ENCODE measurements at regions not wholly inside any gene's neighbourhood (a gene's known extent, or its start where the extent isn't known, plus 50 kb on each side); places are given as distances from the start of the nearest gene placed in this dataset.
"Not testable (repeated sequence)": the region's sequence is repeated elsewhere in the genome, so short reads cannot be mapped to it uniquely, and the experiment has no call there.

DNA sequence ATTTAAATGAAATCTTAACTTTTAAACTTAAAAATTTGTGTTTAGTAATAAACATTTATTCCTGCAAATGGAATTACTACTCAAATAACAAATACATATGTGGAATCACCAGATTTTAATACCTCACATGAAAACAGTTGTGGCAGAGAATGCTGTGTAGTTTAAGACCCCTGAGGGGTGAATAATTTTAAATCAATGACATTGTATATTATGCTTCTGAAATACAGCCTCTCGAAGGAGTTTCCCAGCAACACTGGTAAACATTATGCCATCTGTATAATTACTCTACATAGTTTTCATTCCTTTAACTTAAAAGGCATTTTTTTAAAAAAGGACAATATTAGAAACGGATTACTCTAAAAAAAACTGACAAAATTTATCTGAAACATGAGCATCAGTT, 2313.3 kb downstream of the ARAP2 start:
- no peak overlapping the region for H3K4me3 Mint-ChIP-seq
- H3K4me1 ChIP-seq (ENCODE audit: insufficient read depth, low read length) = no peaks in the 10 kb centered on the region
- no peaks in the 10 kb centered on the region for H3K27me3 ChIP-seq (ENCODE audit: insufficient read depth, low read length)
- H3K4me1 Mint-ChIP-seq = no peaks in the 10 kb centered on the region
- intact Hi-C loops (cut with micrococcal nuclease) = no loop called here
- no peaks in the 10 kb centered on the region for H3K36me3 ChIP-seq (ENCODE audit: insufficient read depth, low read length)
- no peak overlapping the region for H3K4me3 ChIP-seq (ENCODE audit: low read length in 2 of 2)
- CTCF ChIA-PET (ENCODE audit: partially characterized antibody) = no interaction called here
- POLR2A ChIA-PET (ENCODE audit: partially characterized antibody) = no interaction called here
- H3K27me3 Mint-ChIP-seq = no peaks in the 10 kb centered on the region
- no peak overlapping the region for H3K27ac ChIP-seq (ENCODE audit: low read depth, low read length)
- H3K9me3 Mint-ChIP-seq = peaks cover 3 to 20% (median 10%) of the 10 kb centered on the region in 8 donors
- no peak overlapping the region for H3K27ac Mint-ChIP-seq
- H3K36me3 Mint-ChIP-seq = no peaks in the 10 kb centered on the region
- H3K9me3 ChIP-seq (ENCODE audit: control insufficient read depth in 1 of 2, low read length in 2 of 2) = no peaks in the 10 kb centered on the region
- no peak for DNase-seq

DNA sequence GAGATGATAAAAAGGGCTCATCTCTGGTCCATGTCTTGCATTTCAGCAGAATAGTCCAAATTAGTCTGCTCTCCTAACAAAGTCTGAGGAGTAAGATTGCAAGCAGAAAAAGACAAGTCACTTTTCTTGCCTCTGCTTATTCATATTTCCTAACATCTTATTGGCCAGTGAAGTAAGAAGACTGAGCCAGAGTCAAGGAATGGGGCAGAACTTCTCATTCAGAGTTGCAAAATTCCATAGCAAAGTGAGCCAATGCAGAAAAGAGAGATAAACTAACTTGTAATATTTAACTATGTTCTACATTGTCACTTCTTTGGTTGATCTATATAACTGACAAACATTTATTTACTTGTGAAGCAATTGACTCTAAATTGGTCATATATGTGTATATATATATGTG, 2304.0 kb downstream of the ARAP2 start:
- Mint-ChIP-seq H3K36me3 (no peaks in the 10 kb centered on the region), H3K9me3 (peaks cover 0 to 8% (median 3%) of the 10 kb centered on the region in 8 donors), H3K4me1 (no peaks in the 10 kb centered on the region), H3K4me3 (no peak overlapping the region), H3K27me3 (no peaks in the 10 kb centered on the region), H3K27ac (no peak overlapping the region)
- H3K4me3 ChIP-seq (ENCODE audit: low read length in 2 of 2) = no peak overlapping the region
- no peak overlapping the region for H3K27ac ChIP-seq (ENCODE audit: low read depth, low read length)
- H3K9me3 ChIP-seq (ENCODE audit: control insufficient read depth in 1 of 2, low read length in 2 of 2) = no peaks in the 10 kb centered on the region
- no peaks in the 10 kb centered on the region for H3K36me3 ChIP-seq (ENCODE audit: insufficient read depth, low read length)
- ChIA-PET POLR2A (ENCODE audit: partially characterized antibody) (no interaction called here), CTCF (ENCODE audit: partially characterized antibody) (no interaction called here)
- no peaks in the 10 kb centered on the region for H3K4me1 ChIP-seq (ENCODE audit: insufficient read depth, low read length)
- no peak for DNase-seq
- intact Hi-C loops (cut with micrococcal nuclease) = no loop called here
- H3K27me3 ChIP-seq (ENCODE audit: insufficient read depth, low read length) = no peaks in the 10 kb centered on the region

DNA sequence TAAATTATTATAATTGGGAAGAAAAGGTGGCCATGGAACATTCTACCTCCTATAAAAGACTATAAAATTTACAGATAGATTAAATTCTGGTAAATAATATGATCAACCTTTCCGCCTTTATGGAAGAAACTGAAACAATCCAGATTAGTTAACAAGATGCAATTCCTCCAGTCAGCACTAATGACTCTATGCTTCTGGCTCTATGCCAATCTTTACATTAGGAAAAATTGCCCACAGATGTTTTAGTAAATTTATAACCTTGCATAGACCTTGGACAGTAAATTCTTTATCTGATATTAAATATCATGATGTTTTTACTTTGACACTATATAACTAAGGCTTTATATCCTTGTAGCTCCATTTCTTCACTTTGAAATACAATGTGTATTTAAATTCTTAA, 2302.5 kb downstream of the ARAP2 start:
- no peak overlapping the region for H3K27ac ChIP-seq (ENCODE audit: low read depth, low read length)
- peaks cover 0 to 8% (median 3%) of the 10 kb centered on the region in 8 donors for H3K9me3 Mint-ChIP-seq
- H3K4me3 Mint-ChIP-seq = no peak overlapping the region
- H3K27me3 Mint-ChIP-seq = no peaks in the 10 kb centered on the region
- no peaks in the 10 kb centered on the region for H3K9me3 ChIP-seq (ENCODE audit: control insufficient read depth in 1 of 2, low read length in 2 of 2)
- DNase-seq = no peak
- H3K27ac Mint-ChIP-seq = no peak overlapping the region
- no peaks in the 10 kb centered on the region for H3K4me1 Mint-ChIP-seq
- intact Hi-C loops (cut with micrococcal nuclease) = no loop called here
- H3K36me3 Mint-ChIP-seq = no peaks in the 10 kb centered on the region
- no peaks in the 10 kb centered on the region for H3K4me1 ChIP-seq (ENCODE audit: insufficient read depth, low read length)
- H3K27me3 ChIP-seq (ENCODE audit: insufficient read depth, low read length) = no peaks in the 10 kb centered on the region
- POLR2A ChIA-PET (ENCODE audit: partially characterized antibody) = no interaction called here
- CTCF ChIA-PET (ENCODE audit: partially characterized antibody) = no interaction called here
- H3K4me3 ChIP-seq (ENCODE audit: low read length in 2 of 2) = no peak overlapping the region
- no peaks in the 10 kb centered on the region for H3K36me3 ChIP-seq (ENCODE audit: insufficient read depth, low read length)

DNA sequence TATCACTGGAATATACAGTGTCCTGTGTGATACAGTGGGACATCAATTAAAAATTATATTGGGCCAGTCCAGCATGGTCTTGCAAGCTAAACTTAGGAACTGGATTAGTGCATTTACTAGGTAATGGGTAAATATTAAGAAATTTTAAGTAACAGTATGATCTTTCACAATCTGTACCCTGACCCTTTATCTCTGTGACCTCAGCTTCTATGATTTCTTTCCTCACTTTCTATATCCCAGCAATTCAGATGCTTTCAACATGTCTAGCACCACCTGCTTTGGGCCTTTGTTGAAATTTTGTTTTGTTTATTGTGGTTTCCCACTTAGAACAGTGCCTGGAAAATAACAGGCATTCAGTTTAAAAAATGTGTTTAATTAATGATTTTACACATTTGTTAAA, 2295.4 kb downstream of the ARAP2 start:
- Histone ChIP-seq H3K27me3 (ENCODE audit: insufficient read depth, low read length) (no peaks in the 10 kb centered on the region), H3K36me3 (ENCODE audit: insufficient read depth, low read length) (no peaks in the 10 kb centered on the region), H3K4me1 (ENCODE audit: insufficient read depth, low read length) (no peaks in the 10 kb centered on the region), H3K27ac (ENCODE audit: low read depth, low read length) (no peak overlapping the region), H3K9me3 (ENCODE audit: control insufficient read depth in 1 of 2, low read length in 2 of 2) (no peaks in the 10 kb centered on the region), H3K4me3 (ENCODE audit: low read length in 2 of 2) (no peak overlapping the region)
- no peaks in the 10 kb centered on the region for H3K36me3 Mint-ChIP-seq
- H3K4me1 Mint-ChIP-seq = no peaks in the 10 kb centered on the region
- H3K27ac Mint-ChIP-seq = no peak overlapping the region
- intact Hi-C loops (cut with micrococcal nuclease) = no loop called here
- CTCF ChIA-PET (ENCODE audit: partially characterized antibody) = no interaction called here
- POLR2A ChIA-PET (ENCODE audit: partially characterized antibody) = no interaction called here
- peaks cover 0 to 11% (median 2%) of the 10 kb centered on the region in 8 donors for H3K9me3 Mint-ChIP-seq
- no peak overlapping the region for H3K4me3 Mint-ChIP-seq
- DNase-seq = no peak
- H3K27me3 Mint-ChIP-seq = no peaks in the 10 kb centered on the region

DNA sequence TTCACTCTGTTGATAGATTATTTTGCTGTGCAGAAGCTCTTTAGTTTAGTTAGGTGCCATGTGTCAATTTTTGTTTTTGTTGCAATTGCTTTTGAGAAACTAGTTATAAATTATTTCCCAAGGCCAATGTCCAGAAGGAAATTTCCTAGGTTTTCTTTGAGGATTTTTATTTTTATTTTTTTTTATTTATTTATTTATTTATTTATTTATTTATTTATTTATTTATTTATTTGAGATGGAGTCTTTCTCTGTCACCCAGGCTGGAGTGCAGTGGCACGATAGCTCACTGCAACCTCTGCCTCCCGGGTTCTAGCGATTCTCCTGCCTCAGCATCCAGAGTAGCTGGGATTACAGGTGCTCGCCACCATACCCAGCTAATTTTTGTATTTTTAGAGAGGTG, 2290.5 kb downstream of the ARAP2 start:
- H3K4me1 Mint-ChIP-seq; H3K27me3 Mint-ChIP-seq; H3K4me3 ChIP-seq (ENCODE audit: low read length in 2 of 2); H3K27me3 ChIP-seq (ENCODE audit: insufficient read depth, low read length); H3K9me3 ChIP-seq (ENCODE audit: control insufficient read depth in 1 of 2, low read length in 2 of 2); H3K27ac Mint-ChIP-seq; H3K27ac ChIP-seq (ENCODE audit: low read depth, low read length); H3K4me1 ChIP-seq (ENCODE audit: insufficient read depth, low read length); intact Hi-C loops (cut with micrococcal nuclease); H3K4me3 Mint-ChIP-seq; H3K36me3 Mint-ChIP-seq; H3K36me3 ChIP-seq (ENCODE audit: insufficient read depth, low read length); CTCF ChIA-PET (ENCODE audit: partially characterized antibody); POLR2A ChIA-PET (ENCODE audit: partially characterized antibody); DNase-seq: not testable (repeated sequence)
- peaks cover 0 to 23% (median 7%) of the 10 kb centered on the region in 8 donors for H3K9me3 Mint-ChIP-seq

DNA sequence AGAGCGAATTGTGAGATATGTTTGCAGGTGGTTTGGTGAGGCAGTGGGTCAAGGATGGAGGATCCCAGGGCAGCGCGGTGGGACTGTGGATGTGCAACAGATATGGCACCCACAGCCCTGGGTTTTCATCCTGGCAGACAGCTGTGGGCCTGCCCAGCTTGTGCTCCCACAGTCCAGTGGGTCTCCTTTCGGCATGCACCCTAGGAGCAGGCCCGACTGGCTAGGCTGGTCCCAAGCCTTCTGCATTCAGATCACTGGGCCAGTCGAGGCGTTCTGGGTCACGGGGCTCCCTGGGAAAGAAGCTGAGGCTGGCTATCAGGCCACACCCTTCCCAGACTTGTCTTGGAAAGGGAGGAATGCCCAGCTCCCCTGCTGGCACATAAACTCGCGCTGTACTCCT, 2289.6 kb downstream of the ARAP2 start:
- Mint-ChIP-seq H3K4me1 (no peaks in the 10 kb centered on the region), H3K27me3 (no peaks in the 10 kb centered on the region), H3K27ac (no peak overlapping the region), H3K4me3 (no peak overlapping the region), H3K36me3 (no peaks in the 10 kb centered on the region), H3K9me3 (peaks cover 0 to 23% (median 8%) of the 10 kb centered on the region in 8 donors)
- Histone ChIP-seq H3K4me3 (ENCODE audit: low read length in 2 of 2) (no peak overlapping the region), H3K4me1 (ENCODE audit: insufficient read depth, low read length) (no peaks in the 10 kb centered on the region), H3K9me3 (ENCODE audit: control insufficient read depth in 1 of 2, low read length in 2 of 2) (peaks cover 0 to 7% of the 10 kb centered on the region in 2 donors), H3K27ac (ENCODE audit: low read depth, low read length) (no peak overlapping the region), H3K27me3 (ENCODE audit: insufficient read depth, low read length) (no peaks in the 10 kb centered on the region), H3K36me3 (ENCODE audit: insufficient read depth, low read length) (no peaks in the 10 kb centered on the region)
- intact Hi-C loops (cut with micrococcal nuclease) = no loop called here
- ChIA-PET POLR2A (ENCODE audit: partially characterized antibody) (no interaction called here), CTCF (ENCODE audit: partially characterized antibody) (no interaction called here)
- DNase-seq = no peak

DNA sequence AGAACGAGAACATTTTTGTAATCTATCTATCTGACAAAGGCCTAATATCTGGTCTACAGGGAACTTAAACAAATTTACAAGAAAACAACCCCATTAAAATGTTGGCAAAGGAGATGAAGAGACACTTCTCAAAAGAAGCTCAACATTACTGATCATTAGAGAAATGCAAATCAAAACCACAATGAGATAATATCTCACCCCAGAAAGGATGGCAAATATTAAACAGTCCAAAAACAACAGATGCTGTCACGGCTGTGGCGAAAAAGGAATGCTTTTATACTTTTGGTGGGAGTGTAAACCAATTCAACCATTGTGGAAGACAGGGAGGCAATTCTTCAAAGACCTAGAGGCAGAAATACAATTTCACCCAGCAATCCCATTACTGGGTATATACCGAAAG, 2284.8 kb downstream of the ARAP2 start:
- peaks cover 2 to 18% (median 8%) of the 10 kb centered on the region in 8 donors for H3K9me3 Mint-ChIP-seq
- no peaks in the 10 kb centered on the region for H3K27me3 Mint-ChIP-seq
- intact Hi-C loops (cut with micrococcal nuclease) = no loop called here
- no peaks in the 10 kb centered on the region for H3K36me3 ChIP-seq (ENCODE audit: insufficient read depth, low read length)
- ChIA-PET CTCF (ENCODE audit: partially characterized antibody) (no interaction called here), POLR2A (ENCODE audit: partially characterized antibody) (no interaction called here)
- H3K27me3 ChIP-seq (ENCODE audit: insufficient read depth, low read length) = no peaks in the 10 kb centered on the region
- no peak overlapping the region for H3K4me3 Mint-ChIP-seq
- no peak overlapping the region for H3K4me3 ChIP-seq (ENCODE audit: low read length in 2 of 2)
- peaks cover 0 to 4% of the 10 kb centered on the region in 2 donors for H3K36me3 Mint-ChIP-seq
- no peak overlapping the region for H3K27ac ChIP-seq (ENCODE audit: low read depth, low read length)
- no peak overlapping the region for H3K27ac Mint-ChIP-seq
- H3K9me3 ChIP-seq (ENCODE audit: control insufficient read depth in 1 of 2, low read length in 2 of 2) = peaks cover 0 to 7% of the 10 kb centered on the region in 2 donors
- DNase-seq = no peak
- no peaks in the 10 kb centered on the region for H3K4me1 ChIP-seq (ENCODE audit: insufficient read depth, low read length)
- H3K4me1 Mint-ChIP-seq = no peaks in the 10 kb centered on the region

DNA sequence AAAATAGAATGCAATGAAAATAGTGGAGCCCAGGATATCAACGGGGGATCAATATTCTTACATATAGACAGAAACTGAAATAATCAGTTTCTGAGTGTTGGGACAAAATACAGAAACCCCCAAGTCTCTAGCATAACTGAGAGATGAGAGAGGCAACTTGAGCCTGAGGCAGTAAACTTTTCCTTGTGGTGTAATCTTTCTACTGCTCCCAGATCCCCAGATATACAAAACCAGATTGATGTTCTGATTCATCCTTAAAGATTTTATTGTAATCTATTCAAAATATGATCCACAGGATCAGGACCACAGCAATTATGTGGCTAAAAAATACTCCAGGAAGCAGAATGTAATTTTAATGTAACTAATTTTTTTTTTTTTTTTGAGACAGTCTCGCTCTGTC, 2282.6 kb downstream of the ARAP2 start:
- H3K27me3 Mint-ChIP-seq = no peaks in the 10 kb centered on the region
- intact Hi-C loops (cut with micrococcal nuclease) = no loop called here
- Histone ChIP-seq H3K27ac (ENCODE audit: low read depth, low read length) (no peak overlapping the region), H3K4me1 (ENCODE audit: insufficient read depth, low read length) (no peaks in the 10 kb centered on the region), H3K36me3 (ENCODE audit: insufficient read depth, low read length) (no peaks in the 10 kb centered on the region), H3K27me3 (ENCODE audit: insufficient read depth, low read length) (no peaks in the 10 kb centered on the region), H3K4me3 (ENCODE audit: low read length in 2 of 2) (no peak overlapping the region), H3K9me3 (ENCODE audit: control insufficient read depth in 1 of 2, low read length in 2 of 2) (no peaks in the 10 kb centered on the region)
- ChIA-PET POLR2A (ENCODE audit: partially characterized antibody) (no interaction called here), CTCF (ENCODE audit: partially characterized antibody) (no interaction called here)
- no peak for DNase-seq
- H3K4me3 Mint-ChIP-seq = no peak overlapping the region
- no peaks in the 10 kb centered on the region for H3K4me1 Mint-ChIP-seq
- H3K9me3 Mint-ChIP-seq = peaks cover 2 to 18% (median 8%) of the 10 kb centered on the region in 8 donors
- H3K27ac Mint-ChIP-seq = no peak overlapping the region
- H3K36me3 Mint-ChIP-seq = peaks cover 0 to 4% of the 10 kb centered on the region in 2 donors
